Gastroesophageal sphincter (tissue), 4 donors: ENCODE measurements at regions not wholly inside any gene's neighbourhood (a gene's known extent, or its start where the extent isn't known, plus 50 kb on each side); places are given as distances from the start of the nearest gene placed in this dataset.
"Not testable (repeated sequence)": the region's sequence is repeated elsewhere in the genome, so short reads cannot be mapped to it uniquely, and the experiment has no call there.

Source experiments
- ATAC-seq: fragments of 150-250 bp; one replicate; pipeline ENCODE4 v1.9.1; 2016; ENCODE audit warnings: mild to moderate bottlenecking, moderate library complexity
- H3K27ac ChIP-seq, 4 donors: fragments of 200-600 bp; sonication (generic) in 3 of 4; 1 replicate in 3 of 4; 2 replicates in 1 of 4; pipeline ENCODE4 v1.5.1; 2016 to 2019
- H3K27me3 ChIP-seq: fragments of 200-600 bp; sonication (generic); one replicate; pipeline ENCODE4 v1.5.1; 2019
- H3K36me3 ChIP-seq, 2 donors: fragments of 200-600 bp; sonication (generic); one replicate each; pipeline ENCODE4 v1.5.1; 2019; ENCODE audit warnings: control low read depth in 1 of 2
- H3K4me1 ChIP-seq, 3 donors: fragments of 200-600 bp; sonication (generic); 1 replicate in 2 of 3; 2 replicates in 1 of 3; pipeline ENCODE4 v1.5.1; 2016 to 2019; ENCODE audit warnings: control low read depth in 2 of 3
- H3K4me3 ChIP-seq, 2 donors: fragments of 200-600 bp; sonication (generic); one replicate each; pipeline ENCODE4 v1.5.1; 2019; ENCODE audit warnings: mild to moderate bottlenecking in 1 of 2, moderate library complexity in 1 of 2
- H3K9me3 ChIP-seq, 3 donors: fragments of 200-600 bp; sonication (generic); one replicate each; pipeline ENCODE4 v1.5.1; 2017 to 2019; ENCODE audit warnings: control low read depth in 2 of 3
- CTCF ChIP-seq, 4 experiments: fragments of 200-600 bp in 2 of 4; fragments of 450-650 bp in 2 of 4; sonication (generic) in 1 of 4; IDR thresholded peaks; one replicate each; pipeline ENCODE4 v1.5.1; 2017 to 2019; ENCODE audit warnings: antibody characterized with exemption in 4 of 4, mild to moderate bottlenecking in 2 of 4, moderate library complexity in 2 of 4
- EP300 ChIP-seq: sonication (generic); formaldehyde crosslinking; IDR thresholded peaks from one replicate; pipeline ENCODE4 v1.6.1; 2017; ENCODE audit warnings: antibody characterized with exemption, mild to moderate bottlenecking
- POLR2A ChIP-seq, 2 donors: fragments of 450-650 bp; IDR thresholded peaks; one replicate each; pipeline ENCODE4 v1.6.1; 2017; ENCODE audit warnings: antibody characterized with exemption in 2 of 2, mild to moderate bottlenecking in 2 of 2, moderate library complexity in 1 of 2
- POLR2AphosphoS5 ChIP-seq: sonication (generic); formaldehyde crosslinking; IDR thresholded peaks from one replicate; pipeline ENCODE4 v1.6.1; 2017; ENCODE audit warnings: antibody characterized with exemption
- WGBS, 2 donors: methylation state at CpG; one replicate each; pipeline ENCODE4 v1.1.5; 2018; ENCODE audit warnings: low coverage in 1 of 2; 5-methylcytosine and 5-hydroxymethylcytosine counted together

DNA sequence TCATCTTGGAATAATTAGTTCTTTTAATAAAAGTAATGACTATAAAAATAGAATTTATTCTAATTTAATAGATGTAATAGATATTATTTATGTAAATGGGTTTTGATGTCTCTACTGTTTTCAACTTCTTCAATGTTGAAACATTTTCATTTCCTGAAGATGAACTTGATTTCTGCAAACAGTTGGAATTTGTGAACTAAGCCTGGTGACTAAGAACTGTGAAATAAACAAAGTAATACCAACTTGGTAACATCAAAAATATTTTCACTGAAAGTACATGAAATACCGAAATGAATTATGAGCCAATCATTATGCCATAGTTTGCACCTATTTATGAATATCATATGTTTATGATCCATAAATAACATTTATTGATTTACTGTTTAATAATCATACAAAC, 143.8 kb upstream of the FGF10 start:
- ATAC-seq, result no peak
- Histone ChIP-seq H3K27me3 (no peaks in the 10 kb centered on the region), H3K36me3 (no peaks in the 10 kb centered on the region), H3K4me3 (no peak overlapping the region), H3K27ac (no peak overlapping the region), H3K9me3 (no peaks in the 10 kb centered on the region), H3K4me1 (no peaks in the 10 kb centered on the region)
- WGBS, 2 donors, result 30 to 43% methylated on average over 1 of the region's 1 CpG
- no peak for TF ChIP-seq EP300
- TF ChIP-seq POLR2A (IDR thresholded peaks at IDR 0.05), result no peak
- TF ChIP-seq CTCF (IDR thresholded peaks at IDR 0.05), result no peak
- no peak for TF ChIP-seq POLR2AphosphoS5

DNA sequence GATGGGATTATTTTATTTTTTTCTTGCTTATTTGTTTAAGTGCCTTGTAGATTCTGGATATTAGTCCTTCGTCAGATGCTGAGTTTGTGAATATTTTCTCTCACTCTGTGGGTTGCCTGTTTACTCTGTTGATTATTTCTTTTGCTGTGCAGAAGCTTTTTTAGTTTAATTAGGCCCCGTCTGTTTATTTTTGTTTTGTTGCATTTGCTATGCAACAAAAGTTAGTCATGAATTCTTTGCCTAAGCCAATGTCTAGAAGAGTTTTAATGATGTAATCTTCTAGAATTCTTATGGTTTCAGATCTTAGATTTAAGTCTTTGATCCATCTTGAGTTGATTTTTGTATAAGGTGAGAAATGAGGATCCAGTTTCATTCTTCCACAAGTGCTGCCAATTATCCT, 142.5 kb upstream of the FGF10 start:
- not testable (repeated sequence) for H3K4me3 ChIP-seq, H3K27ac ChIP-seq, H3K9me3 ChIP-seq, H3K27me3 ChIP-seq, H3K4me1 ChIP-seq, ATAC-seq, H3K36me3 ChIP-seq
- WGBS, 2 donors, result 64 to 81% methylated on average over 2 of the region's 2 CpGs

- not testable (repeated sequence) for H3K4me3 ChIP-seq, ATAC-seq, H3K9me3 ChIP-seq, H3K36me3 ChIP-seq, H3K4me1 ChIP-seq, H3K27me3 ChIP-seq, H3K27ac ChIP-seq
- 86 to 91% methylated on average over 4 to 5 of the region's 6 CpGs for WGBS, 2 donors
Measured at GRCh38 chr5:44530783-44531182, 141.6 kb upstream of the FGF10 start.

DNA sequence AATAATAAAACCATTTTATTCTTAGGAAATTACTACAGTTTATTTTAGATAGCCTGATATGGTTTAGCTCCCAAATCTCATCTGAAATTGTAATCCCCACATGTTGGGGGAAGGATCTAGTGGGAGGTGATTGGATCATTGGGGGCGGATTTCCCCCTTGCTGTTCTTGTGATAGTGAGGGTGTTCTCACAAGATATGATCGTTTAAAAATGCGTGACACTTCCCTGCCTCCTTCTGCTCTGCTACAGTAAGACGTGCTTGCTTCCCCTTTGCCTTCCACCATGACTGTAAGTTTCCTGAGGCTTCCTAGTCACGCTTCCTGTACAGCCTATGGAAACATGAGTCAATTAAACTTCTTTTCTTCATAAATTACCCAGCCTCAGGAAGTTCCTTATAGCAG, 122.4 kb upstream of the FGF10 start:
- no peaks in the 10 kb centered on the region for H3K36me3 ChIP-seq
- no peak overlapping the region for H3K4me3 ChIP-seq
- no peaks in the 10 kb centered on the region for H3K4me1 ChIP-seq
- no peak for ATAC-seq
- no peaks in the 10 kb centered on the region for H3K9me3 ChIP-seq
- H3K27ac ChIP-seq, result no peak overlapping the region
- WGBS, 2 donors, result 79 to 84% methylated on average over 4 to 5 of the region's 5 CpGs
- H3K27me3 ChIP-seq, result no peaks in the 10 kb centered on the region
- no peak for TF ChIP-seq POLR2A (IDR thresholded peaks at IDR 0.05)
- TF ChIP-seq EP300, result no peak
- TF ChIP-seq POLR2AphosphoS5, result no peak
- no peak for TF ChIP-seq CTCF (IDR thresholded peaks at IDR 0.05)

DNA sequence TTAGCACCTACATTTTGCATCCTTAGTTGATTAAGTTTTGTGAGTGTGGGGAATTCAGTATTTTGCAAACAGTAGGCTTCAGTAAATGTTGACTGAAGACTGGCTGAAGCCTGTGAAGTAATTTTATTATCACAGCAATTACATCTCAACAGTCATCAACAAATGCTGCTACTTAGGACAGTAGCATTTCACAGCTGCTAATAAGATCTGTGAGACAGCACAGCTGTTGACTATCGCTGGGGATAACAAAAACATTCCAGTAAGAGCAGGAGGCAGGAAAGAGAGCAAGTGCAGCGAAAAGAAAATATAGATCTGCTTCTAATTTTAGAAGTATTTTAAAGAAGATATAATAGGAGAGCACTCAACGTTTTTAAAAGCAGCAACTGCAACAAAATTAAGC, 117.3 kb upstream of the FGF10 start:
- Histone ChIP-seq H3K27me3 (no peaks in the 10 kb centered on the region), H3K4me1 (no peaks in the 10 kb centered on the region), H3K27ac (no peak overlapping the region), H3K9me3 (no peaks in the 10 kb centered on the region), H3K4me3 (no peak overlapping the region), H3K36me3 (no peaks in the 10 kb centered on the region)
- ATAC-seq, result no peak
- no peak for TF ChIP-seq CTCF (IDR thresholded peaks at IDR 0.05)
- WGBS, 2 donors, result 30 to 38% methylated on average over 3 of the region's 3 CpGs

- no peak for ATAC-seq
- no peaks in the 10 kb centered on the region for H3K9me3 ChIP-seq
- H3K4me1 ChIP-seq, result no peaks in the 10 kb centered on the region
- H3K36me3 ChIP-seq, result no peaks in the 10 kb centered on the region
- H3K27me3 ChIP-seq, result no peaks in the 10 kb centered on the region
- no peak overlapping the region for H3K27ac ChIP-seq
- 90% methylated on average over 1 of the region's 1 CpG for WGBS, 2 donors
- TF ChIP-seq POLR2A (IDR thresholded peaks at IDR 0.05) (no peak), POLR2AphosphoS5 (no peak), EP300 (no peak), CTCF (IDR thresholded peaks at IDR 0.05) (no peak)
- H3K4me3 ChIP-seq, result no peak overlapping the region
Measured at GRCh38 chr5:44499381-44499780, 110.2 kb upstream of the FGF10 start.
